GM21825 (cell line): ENCODE measurements at regions not wholly inside any gene's neighbourhood (a gene's known extent, or its start where the extent isn't known, plus 50 kb on each side); places are given as distances from the start of the nearest gene placed in this dataset.
"Not testable (repeated sequence)": the region's sequence is repeated elsewhere in the genome, so short reads cannot be mapped to it uniquely, and the experiment has no call there.

Experiments used
- ATAC-seq: cut with Tn5 transposase; IDR thresholded peaks from one replicate; pipeline ENCODE4 v1.9.1; 2021; ENCODE audit warnings: mild to moderate bottlenecking, moderate library complexity; ENCODE audit not compliant: unreplicated experiment

DNA sequence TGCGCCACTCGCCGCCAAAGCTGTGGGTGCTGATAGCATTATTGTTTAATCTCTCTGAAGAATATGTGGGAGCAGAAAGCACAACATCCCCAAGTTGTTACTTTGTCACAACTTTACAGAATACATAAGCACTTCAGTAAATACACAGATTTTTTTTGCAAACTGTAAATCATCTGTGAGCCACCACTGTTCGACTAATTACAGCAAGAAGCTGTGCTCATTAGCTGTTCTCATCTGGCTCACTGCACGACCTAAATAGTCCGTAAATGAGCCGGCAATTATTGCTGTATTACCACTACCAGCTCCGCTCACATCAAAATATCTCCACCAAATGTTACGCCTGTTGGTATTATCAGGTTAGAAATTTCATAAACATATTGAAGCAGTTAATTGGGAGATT is 228.9 kb upstream of the PRKD1 start:
- no peak for ATAC-seq

DNA sequence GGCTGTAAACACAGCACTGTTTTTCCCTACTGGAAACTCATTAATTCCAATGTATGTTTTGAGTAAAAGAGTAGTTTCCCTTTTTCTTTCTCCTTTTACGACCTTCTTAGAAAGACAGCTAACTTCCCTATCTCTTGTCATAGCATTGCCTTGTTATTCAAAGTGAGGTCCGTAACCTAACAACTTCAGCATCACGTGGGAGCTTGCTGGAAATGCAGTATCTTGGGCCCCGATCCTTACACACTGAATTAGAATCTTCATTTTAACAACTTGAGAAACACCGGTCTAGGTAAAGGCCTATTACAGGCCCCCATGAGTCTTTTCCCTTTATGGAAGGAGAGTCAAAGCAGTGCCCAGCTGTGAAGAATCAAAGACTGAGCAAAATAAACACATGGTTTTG is 230.7 kb upstream of the PRKD1 start:
- ATAC-seq: no peak

DNA sequence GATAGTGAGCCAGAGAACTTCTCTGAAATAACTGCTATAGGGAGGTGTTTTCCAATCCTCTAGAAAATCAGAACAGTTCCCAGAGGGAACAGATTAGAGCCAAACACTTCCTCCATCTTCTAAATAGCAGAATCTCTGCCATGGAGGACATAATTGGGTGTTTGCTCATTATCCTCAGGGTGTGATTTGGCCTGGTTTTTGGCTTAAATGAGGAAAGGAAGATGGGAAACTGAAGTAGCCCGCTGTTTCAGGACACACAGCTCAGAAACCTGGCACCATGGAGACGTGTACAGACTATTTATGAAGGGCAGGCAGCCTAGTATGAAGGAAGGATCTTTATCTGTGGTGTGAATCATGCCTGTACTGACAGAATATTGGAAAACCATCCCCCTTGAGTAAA is 231.7 kb upstream of the PRKD1 start:
- no peak for ATAC-seq

DNA sequence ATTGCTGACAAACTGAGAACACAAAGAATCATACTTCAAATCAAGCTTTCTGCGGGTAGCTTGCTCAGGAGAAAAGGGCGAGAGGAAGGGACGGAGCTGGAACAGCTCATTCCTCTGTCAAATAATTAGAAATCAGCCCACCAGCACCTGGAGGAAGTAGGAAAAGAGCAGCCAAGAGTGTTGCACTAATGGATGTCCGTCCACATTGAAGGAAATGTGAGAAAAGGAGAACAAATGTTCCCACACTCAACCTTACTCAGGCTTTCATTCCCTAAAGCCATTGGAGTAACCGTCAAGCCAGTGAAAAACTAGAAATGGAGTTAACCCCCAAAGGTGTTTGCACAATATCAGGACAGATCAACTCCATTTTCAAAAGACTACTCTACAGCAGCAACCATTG is 233.0 kb upstream of the PRKD1 start:
- ATAC-seq: no peak

DNA sequence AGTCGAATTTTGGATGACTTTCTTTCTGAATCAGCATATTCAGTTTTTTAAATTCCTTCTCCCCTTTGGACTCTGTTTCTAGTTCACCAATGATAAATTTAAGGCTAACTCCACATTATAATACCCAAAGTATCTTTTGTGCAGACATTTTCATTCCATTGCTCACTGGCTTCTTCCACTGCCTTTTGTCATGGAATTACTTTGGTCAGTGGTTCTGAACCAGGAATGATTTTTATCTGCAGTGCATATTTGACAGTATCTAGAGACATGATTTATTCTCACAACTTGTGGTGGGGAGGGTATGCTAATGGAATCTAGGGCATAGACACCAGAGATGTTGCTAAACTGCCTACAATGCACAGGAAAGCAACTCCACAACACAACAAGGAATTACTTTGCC is 234.4 kb upstream of the PRKD1 start:
- ATAC-seq: no peak

DNA sequence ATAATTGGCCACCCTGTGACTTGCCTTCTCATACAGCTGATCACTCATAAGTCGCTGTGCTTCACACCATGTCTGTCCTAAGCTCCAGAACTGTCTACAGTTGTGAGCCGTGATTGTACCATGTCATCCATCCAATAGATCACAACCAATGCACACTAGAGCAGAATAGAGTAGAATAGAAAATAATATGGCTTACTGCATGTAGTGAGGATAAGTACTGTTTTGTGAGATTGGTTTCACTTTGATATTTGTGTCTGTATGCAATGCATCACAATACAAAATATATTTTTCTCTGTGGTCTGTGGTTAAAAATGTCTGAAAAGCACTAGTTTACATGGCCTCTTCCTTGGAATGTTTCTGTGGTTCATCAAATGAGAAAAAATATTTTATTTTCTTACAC is 237.6 kb upstream of the PRKD1 start:
- no peak for ATAC-seq

DNA sequence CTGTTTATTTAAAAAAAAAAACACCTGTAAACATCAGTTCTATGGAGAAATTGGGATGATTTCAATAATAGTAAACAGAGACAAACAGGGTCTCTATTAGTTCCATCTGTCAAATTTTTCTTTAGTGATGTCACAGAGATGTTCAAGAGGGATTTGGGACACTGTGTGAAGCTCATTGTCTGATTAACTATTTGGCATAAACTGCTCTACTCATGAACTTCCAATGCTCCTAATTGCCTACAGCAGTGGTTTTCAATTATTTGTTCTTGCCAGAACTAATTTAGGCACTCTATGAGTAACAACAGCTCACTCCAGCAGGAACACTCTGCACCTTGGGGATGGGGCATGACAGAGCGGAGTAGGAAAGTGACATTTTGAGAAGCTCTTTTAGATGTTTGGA is 250.1 kb upstream of the PRKD1 start:
- ATAC-seq: no peak

DNA sequence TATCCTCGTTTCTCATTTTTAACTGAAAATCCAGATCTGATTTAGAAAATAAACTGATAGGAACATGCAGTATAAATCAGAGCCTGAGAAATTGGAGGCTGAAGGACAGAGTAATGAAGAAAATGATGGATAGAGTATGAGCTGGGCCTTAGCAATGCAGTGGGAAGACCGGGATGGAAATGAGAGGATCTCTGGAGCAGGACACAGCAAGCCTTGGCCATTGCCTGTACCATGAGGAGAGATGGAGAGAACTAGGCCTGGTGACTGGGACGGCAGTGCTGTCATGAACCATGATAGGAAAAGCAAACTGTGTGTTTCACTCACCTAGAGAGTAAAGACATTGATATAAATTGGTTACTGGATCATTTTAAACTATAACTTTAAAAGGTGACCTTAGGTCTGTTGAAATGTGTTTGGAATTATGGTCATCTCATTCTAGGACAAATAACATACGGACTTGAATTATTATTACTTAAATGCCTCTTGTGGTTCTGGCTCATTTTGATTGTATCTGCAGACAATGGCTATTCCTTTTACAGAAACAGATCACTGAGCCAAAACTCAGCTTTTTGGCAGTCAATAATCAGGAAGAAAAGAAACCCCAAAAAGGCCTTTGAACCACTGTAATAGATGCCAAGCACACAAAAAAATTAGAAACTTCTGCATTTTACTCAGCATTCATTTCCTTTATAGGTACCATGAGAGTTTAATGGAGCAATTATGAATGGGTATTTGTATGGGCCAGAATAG is 251.9 kb upstream of the PRKD1 start:
- ATAC-seq: no peak

DNA sequence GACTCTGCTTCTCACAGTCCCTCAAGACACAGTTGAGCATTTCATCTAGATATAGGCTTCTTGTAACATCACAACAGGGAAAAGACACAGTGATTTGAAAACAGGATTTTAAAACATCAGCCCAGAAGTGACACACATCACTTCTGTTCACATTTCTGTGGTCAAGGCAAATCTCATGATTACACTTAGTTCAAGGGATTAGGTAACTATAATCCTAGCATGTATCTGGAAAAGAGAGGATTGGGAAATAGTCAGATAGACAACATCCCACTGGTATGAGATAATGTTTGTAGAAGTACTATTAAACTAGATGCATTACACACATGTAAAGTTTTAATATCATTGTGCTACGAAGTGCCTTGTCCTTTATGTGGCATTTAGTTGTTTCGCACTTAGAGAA is 252.6 kb upstream of the PRKD1 start:
- ATAC-seq: no peak

DNA sequence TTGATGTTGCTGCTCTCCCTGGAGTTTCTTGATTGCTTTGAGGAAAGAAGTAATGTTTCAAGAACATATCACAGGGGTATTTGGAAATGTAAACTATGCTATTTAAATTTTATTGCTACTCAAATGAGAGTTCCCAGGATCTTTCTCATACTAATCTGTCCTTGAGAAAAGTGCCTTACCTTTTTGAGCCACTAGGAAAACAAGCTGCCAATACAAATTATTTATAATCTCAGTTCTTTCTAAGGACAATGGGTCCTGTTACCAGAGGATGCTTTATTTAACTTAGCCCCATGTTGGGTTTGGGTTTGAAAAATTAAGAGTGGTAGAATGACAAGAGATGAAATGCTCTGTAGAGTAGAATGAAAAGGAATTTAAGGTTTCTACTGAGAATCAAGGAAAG is 258.2 kb upstream of the PRKD1 start:
- ATAC-seq: no peak

DNA sequence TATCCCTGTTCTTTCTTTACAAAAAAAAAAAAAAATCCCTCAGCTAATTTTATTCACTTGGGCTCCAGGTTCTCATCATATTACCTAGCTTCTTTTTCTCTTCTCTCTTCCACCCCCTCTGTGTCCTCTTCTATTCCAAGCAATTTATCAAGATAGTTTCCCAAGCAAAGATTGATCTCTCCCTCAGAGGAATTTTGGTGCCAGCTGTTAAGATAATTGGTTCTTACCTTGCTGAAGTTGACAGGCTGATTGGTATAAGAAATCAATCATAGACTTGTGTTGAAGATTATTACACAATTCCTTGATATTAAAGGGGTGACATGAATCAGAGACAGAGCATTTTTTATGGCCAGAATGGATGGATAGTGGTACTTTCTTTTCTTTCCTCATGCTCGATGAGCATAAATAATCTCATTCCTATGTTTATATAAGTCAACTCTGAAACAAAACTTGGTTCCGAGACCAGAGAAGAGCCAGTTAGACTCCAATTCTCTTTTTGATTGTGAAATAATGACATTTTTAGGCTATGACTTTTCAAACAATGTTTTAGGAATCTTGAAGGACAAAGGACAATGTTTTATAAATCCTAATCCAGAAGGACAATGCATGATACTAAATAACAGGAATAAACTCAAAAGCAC is 264.1 kb upstream of the PRKD1 start:
- no peak for ATAC-seq

DNA sequence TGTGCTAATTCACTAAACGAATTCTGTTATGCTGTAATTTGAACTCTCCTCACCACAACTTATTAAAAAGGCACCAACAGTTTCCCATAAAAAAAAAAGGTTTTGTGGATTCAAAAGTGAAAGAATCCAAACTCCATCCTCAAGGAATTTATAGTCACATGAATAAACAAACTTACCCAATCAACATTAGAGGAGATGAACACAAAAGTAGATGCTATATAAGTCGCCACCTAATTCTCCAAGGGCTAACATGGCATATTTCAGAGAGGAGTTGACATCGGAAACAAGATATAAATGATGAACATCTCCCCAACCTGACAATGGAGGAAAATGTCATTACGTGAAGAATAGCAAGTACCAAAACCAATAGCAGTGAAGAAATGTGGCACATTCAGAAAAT is 265.5 kb upstream of the PRKD1 start:
- no peak for ATAC-seq

DNA sequence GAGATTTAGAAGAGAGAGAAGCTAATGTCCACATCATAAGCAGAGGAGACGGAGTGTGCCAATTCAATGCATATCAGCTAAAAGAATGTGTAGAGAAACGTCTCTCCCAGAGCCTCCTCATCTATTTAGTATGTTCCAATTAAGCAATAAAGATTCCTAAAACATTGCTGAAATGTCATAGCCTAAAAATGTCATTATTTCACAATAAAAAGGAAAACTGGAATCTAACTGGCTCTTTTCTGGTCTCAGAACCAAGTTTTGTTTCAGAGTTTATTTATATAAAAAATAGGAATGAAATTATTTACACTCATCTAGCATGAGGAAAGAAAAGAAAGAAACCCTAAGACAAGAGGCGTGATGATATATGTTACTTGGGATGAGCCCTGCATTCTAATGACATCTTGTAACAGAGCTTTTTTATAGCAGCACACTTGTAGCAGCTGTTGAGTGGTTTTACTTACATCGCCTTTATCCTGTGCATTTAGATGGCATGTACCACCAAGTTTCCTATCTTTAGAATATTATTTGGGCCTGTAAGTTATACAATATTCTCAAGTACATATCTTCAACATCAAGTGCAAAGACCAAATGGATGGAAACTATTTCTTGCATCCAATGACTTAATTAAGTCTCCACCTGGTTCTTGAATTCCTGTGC is 266.3 kb upstream of the PRKD1 start:
- no peak for ATAC-seq

DNA sequence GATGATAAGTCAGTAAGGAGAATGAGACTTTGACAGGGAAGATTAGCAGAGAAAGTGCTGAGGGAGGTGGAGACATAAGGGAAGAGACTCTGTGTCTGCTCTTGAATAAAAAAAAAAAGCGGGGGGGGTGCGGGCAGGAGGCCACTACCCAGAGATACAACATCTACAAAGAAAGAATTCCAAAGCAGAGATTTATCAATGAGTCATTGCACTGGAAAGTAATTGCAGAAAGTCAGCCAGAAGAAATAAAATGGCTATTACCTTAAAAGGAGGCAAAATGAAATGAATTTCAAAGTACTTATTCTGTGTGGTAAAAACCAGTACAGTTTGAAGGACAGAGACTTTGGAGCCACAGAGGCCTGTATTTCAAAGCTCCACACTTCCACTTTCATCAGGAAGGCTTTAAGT is 267.1 kb upstream of the PRKD1 start:
- no peak for ATAC-seq

DNA sequence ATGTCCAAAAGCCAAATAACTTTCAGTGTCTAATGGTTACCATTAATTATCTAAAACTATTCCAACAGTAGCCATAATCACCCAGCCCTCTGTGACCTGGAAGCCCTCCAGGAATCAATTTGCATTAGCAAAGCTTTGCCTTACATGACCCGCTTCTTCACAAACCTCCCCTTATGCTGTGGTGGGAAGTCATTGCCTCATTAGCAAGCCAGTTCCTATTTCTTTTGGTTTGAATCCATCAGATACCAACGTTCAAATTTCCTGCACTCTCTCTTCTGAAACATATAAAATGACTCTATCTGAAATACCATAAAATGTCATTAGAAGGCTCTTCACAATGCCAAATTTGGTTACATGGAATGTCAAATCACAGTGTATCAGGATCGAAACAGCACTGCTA is 268.3 kb upstream of the PRKD1 start:
- ATAC-seq: no peak

DNA sequence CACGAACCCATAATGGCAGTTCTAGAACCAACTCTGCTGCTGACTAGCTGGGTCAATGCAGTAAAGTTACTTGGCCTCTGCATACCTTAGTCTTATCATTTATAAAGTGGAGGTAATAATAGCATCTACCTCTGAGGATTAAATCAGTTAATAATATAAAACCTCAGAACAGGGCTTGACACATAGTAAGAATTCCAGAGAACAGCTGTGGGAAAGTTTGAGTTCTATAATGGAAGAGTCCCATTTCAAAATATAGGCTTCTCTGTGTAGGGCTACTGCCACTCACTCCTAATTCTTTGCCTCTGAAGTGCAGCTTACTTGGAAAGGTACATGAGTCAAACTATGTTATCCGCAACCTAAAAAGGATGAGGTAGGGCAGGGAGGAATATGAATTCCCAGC is 269.2 kb upstream of the PRKD1 start:
- no peak for ATAC-seq

DNA sequence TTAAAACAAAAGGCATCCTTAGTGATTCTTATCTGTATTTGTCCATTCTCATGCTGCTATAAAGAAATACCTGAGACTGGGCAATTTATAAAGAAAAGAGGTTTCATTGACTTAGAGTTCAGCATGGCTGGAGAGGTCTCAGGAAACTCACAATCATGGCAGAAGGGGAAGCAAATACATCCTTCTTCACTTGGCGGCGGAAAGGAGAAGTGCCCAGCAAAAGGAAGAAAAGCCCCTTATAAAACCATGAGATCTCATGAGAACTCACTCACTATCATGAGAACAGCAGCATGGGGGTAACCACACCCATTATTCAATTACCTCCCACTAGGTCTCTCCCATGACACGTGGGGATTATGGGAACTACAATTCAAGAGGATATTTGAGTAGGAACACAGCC is 271.1 kb upstream of the PRKD1 start:
- not testable (repeated sequence) for ATAC-seq

DNA sequence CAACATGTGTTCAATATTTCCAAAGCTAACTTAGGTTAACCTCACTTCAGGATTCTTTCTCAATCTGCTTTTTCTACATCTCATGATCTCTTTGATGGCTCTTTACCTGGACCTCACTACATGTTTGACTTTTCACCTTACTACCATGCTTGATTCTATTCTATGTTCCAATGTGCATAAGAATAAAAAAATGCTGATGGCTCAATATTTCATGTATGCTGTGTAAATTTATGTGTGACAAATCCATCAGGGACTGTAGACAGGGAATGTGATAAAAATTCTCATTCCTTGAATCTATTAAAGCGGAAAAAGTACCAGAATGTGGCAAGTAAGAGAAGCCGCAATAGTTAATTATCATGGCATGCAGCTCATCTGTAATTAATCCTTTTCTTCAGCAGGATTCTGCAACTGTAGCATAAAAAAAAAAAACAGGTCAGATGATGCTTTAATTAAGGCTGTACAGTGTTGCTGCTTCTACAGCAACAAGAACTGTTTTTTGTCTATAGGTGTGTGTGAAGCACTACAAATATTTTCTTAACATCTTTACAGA is 276.9 kb upstream of the PRKD1 start:
- ATAC-seq: no peak

DNA sequence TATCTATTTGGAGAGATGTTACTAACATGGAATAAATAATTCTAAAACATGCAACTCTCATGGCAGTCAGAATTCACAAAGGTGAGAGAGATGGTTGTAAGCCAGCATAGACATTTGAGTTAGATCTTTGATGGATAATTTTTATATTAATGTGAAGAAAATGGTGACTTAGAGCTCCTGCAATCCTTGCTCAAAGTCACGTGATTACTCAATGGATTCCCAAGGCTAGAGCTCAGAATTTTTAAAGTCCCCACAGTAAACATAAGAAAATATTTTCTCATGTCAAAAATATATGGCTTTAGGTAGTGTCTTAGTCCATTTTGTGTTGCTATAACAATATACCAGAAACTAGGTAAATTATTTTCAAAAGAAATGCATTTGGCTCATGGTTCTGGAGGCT is 281.5 kb upstream of the PRKD1 start:
- ATAC-seq: no peak

DNA sequence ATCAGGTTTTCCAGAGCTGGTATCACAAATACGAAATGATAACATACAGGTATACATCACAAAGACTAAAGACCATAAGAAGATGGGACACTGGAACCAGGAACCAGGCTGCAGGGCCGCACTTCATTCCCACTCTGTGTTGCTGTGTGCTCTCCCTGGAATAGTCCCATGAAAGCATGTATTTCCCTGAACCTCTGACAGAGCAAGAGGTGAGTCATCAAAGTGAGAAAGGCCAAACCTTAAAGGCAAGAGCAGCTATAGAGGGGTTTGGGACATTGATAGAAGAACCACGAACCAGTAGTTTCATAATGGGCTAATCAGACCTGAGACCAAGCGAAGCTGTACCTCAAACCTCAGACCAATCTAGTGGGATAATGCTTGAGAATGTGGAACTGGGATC is 283.0 kb upstream of the PRKD1 start:
- no peak for ATAC-seq

DNA sequence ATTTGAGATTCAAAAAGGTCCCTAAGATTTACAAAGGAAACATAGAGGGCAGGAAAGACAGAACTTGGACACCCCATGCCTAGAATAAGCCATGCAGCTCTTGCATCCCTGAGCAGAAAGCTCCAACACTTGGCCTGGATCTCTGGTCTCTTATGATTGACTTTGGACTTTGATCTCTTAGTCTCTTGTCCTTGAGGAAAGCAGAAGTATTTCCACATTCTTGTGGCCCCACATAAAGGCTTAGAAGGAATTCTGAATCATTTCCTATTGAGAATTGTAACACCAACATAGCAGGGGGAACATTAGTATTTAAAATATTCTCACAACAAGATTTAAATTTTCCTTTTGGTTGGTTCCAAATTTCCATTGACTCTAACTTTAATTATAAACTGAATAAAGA is 283.7 kb upstream of the PRKD1 start:
- ATAC-seq: no peak

DNA sequence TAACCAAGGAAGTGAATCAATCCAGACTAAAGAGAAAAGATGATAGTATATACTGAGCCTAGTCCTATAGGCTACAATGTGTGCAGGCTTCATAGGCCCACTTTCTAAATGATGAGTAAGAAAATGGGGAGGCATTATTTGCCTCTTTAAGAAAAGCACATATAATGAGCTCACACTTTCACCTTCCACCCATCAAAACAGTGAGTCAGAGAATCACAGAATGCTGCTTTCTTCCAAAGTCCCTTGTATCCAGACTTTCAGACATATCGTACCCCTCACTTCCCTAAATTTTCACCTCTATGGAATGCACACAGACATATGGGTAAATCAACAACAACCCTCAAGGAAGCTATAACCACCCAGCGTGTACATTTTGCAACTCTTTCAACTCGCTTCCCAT is 286.4 kb upstream of the PRKD1 start:
- no peak for ATAC-seq
